ENCODE measurements at regions not wholly inside any gene's neighbourhood (a gene's known extent, or its start where the extent isn't known, plus 50 kb on each side); places are given as distances from the start of the nearest gene placed in this dataset.
"Not testable (repeated sequence)": the region's sequence is repeated elsewhere in the genome, so short reads cannot be mapped to it uniquely, and the experiment has no call there.

DNA sequence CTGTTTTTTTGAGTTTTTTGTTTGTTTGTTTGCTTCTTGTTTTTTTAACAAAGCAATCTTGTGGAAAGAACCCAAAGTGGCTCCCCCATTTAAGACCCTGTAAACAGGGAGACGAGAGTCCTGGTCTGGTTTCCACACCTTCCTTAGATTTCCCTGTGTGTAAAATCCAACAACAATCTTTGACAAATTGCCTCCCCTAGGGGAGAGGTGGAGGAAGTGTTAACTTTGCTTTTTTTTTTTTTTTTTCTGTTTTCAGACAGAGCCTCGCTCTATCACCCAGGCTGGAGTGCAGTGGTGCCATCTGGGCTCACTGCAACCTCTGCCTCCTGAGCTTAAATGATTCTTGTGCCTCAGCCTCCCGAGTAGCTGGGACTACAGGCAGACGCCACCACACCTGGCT, 136.0 kb downstream of the OTOP1 start:
- TF ChIP-seq, protein P1, sequence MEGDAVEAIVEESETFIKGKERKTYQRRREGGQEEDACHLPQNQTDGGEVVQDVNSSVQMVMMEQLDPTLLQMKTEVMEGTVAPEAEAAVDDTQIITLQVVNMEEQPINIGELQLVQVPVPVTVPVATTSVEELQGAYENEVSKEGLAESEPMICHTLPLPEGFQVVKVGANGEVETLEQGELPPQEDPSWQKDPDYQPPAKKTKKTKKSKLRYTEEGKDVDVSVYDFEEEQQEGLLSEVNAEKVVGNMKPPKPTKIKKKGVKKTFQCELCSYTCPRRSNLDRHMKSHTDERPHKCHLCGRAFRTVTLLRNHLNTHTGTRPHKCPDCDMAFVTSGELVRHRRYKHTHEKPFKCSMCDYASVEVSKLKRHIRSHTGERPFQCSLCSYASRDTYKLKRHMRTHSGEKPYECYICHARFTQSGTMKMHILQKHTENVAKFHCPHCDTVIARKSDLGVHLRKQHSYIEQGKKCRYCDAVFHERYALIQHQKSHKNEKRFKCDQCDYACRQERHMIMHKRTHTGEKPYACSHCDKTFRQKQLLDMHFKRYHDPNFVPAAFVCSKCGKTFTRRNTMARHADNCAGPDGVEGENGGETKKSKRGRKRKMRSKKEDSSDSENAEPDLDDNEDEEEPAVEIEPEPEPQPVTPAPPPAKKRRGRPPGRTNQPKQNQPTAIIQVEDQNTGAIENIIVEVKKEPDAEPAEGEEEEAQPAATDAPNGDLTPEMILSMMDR (IDR thresholded peaks at IDR 0.05): not testable (repeated sequence)
- TF ChIP-seq POLR2A (IDR thresholded peaks at IDR 0.05): not testable (repeated sequence)

Data from right lobe of liver (tissue), 4 donors.